ENCODE measurements at regions not wholly inside any gene's neighbourhood (a gene's known extent, or its start where the extent isn't known, plus 50 kb on each side); places are given as distances from the start of the nearest gene placed in this dataset.

DNA sequence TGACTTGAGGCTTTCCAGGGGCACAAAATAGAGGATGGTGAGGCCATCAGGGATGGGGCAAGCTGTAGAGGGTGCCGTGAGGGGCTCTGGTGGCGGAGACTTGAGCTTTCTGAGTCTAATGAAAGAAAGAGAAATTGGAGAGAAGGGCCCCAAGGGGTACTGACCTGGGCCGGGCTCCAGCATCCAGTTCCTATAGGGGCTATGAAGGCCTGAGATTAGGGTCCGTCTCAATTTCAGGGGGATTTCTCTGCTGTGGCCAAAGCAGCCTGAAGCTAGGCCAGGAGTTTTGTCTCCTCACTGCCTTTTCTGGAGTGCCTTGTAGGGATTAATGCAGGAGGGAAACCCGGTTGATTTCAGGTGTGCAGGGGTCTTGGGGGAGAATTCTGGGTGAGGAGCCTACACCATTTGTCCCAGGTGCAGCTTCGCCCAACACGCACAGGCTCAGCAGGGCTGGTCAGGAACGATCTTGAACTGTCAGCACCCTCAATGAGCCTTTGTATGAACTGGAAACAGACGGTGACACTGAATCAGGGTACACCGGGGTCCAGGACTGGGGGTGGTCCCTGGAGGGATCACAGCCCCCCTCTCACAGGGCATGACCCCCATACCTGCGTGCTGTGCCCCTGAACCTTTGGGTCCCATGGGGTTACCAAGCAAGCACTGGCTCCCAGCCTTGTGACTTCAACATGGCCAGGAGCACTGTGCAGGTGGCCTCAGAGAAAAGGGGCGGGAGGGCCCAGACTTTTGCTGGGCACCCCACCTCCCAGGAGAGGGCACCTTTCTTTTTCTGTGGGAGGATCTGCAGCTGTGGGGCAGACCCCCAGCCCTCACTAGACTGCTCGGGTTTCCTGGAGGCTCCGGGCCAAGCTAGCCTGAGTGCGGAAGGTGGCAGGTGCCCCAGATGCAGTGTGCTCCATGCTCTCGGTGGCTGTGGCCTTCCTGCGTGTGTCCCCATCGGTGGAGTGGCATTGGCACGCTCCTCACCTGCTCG lies 122.9 kb upstream of the RET start:
- TF ChIP-seq, protein P1, sequence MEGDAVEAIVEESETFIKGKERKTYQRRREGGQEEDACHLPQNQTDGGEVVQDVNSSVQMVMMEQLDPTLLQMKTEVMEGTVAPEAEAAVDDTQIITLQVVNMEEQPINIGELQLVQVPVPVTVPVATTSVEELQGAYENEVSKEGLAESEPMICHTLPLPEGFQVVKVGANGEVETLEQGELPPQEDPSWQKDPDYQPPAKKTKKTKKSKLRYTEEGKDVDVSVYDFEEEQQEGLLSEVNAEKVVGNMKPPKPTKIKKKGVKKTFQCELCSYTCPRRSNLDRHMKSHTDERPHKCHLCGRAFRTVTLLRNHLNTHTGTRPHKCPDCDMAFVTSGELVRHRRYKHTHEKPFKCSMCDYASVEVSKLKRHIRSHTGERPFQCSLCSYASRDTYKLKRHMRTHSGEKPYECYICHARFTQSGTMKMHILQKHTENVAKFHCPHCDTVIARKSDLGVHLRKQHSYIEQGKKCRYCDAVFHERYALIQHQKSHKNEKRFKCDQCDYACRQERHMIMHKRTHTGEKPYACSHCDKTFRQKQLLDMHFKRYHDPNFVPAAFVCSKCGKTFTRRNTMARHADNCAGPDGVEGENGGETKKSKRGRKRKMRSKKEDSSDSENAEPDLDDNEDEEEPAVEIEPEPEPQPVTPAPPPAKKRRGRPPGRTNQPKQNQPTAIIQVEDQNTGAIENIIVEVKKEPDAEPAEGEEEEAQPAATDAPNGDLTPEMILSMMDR (IDR thresholded peaks at IDR 0.05 in 4 of 5, conservative IDR thresholded peaks at IDR 0.05 in 1 of 5), result no peak
- no peak for TF ChIP-seq POLR2A (IDR thresholded peaks at IDR 0.05)
